ENCODE measurements at regions not wholly inside any gene's neighbourhood (a gene's known extent, or its start where the extent isn't known, plus 50 kb on each side); places are given as distances from the start of the nearest gene placed in this dataset.

DNA sequence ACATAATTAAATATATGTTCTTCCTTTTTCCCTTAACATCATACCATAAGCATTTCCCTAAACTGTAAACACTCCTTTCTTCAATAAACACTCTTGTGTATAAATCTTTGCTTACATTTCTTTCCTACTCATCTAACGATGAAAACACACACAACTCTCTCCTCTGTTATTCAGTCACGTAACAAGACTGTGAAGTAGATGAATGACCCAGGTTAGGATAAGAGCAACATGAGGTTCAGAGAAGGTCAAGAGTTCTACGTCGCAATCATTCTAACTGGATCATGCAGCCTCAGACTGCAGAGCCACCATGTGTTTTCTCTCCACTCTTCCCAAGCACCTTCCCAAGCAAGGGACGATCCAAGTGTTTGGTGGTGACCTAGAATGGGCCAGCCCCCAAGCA, 70.5 kb upstream of the SPTLC1 start:
- 41 to 63% methylated on average over 5 of the region's 5 CpGs for WGBS, 2 donors (ENCODE audit: low coverage in 1 of 2)
- Histone ChIP-seq H3K27me3 (peaks cover 24% of the 10 kb centered on the region), H3K9me3 (peaks cover 0 to 13% (median 0%) of the 10 kb centered on the region in 3 donors), H3K4me1 (peaks cover 0 to 5% (median 0%) of the 10 kb centered on the region in 3 donors), H3K4me3 (no peak overlapping the region), H3K27ac (no peak overlapping the region), H3K36me3 (no peaks in the 10 kb centered on the region)
- no peak for ATAC-seq
- TF ChIP-seq POLR2AphosphoS5 (IDR thresholded peaks at IDR 0.05) (no peak), CTCF (IDR thresholded peaks at IDR 0.05) (no peak), EP300 (IDR thresholded peaks at IDR 0.05) (no peak), POLR2A (IDR thresholded peaks at IDR 0.05) (no peak)

DNA sequence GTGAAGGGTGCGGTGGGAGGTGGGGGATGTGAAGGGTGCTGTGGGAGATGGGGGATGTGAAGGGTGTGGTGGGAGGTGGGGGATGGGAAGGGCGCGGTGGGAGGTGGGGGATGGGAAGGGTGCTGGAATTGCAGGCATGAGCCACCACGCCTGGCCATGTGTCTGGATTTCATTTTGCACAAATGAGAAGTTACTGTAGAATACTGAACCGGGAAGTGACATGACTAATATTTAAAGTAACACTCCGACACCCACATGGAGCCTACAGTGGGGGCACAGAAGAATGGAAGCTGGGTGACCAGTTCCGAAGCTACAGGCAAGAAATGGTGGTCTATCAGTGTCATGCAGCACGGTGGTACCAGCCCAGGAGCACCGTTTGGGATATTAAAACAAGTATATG, 69.9 kb upstream of the SPTLC1 start:
- H3K27ac ChIP-seq = no peak overlapping the region
- no peak for ATAC-seq
- 84 to 87% methylated on average over 4 to 6 of the region's 9 CpGs for WGBS, 2 donors (ENCODE audit: low coverage in 1 of 2)
- H3K36me3 ChIP-seq = no peaks in the 10 kb centered on the region
- peaks cover 24% of the 10 kb centered on the region for H3K27me3 ChIP-seq
- TF ChIP-seq POLR2A (IDR thresholded peaks at IDR 0.05) (no peak), EP300 (IDR thresholded peaks at IDR 0.05) (no peak), POLR2AphosphoS5 (IDR thresholded peaks at IDR 0.05) (no peak), CTCF (IDR thresholded peaks at IDR 0.05) (no peak)
- H3K4me1 ChIP-seq = peaks cover 0 to 5% (median 0%) of the 10 kb centered on the region in 3 donors
- no peak overlapping the region for H3K4me3 ChIP-seq
- H3K9me3 ChIP-seq = peaks cover 0 to 13% (median 0%) of the 10 kb centered on the region in 3 donors

GRCh38 chr9:92184041-92184564, 68.9 kb upstream of the SPTLC1 start:
- TF ChIP-seq POLR2A (IDR thresholded peaks at IDR 0.05) (no peak), EP300 (IDR thresholded peaks at IDR 0.05) (no peak), CTCF (IDR thresholded peaks at IDR 0.05) (no peak), POLR2AphosphoS5 (IDR thresholded peaks at IDR 0.05) (no peak)
- Histone ChIP-seq H3K27ac (no peak overlapping the region), H3K4me1 (peaks cover 0 to under 1% (median 0%) of the 10 kb centered on the region in 3 donors), H3K36me3 (no peaks in the 10 kb centered on the region), H3K27me3 (peaks cover 18% of the 10 kb centered on the region), H3K9me3 (peaks cover 0 to 13% (median 0%) of the 10 kb centered on the region in 3 donors), H3K4me3 (no peak overlapping the region)
- 80 to 92% methylated on average over 1 of the region's 1 CpG for WGBS, 2 donors (ENCODE audit: low coverage in 1 of 2)
- no peak for ATAC-seq

GRCh38 chr9:92183449-92183848, 68.2 kb upstream of the SPTLC1 start:
- Histone ChIP-seq H3K4me1 (no peaks in the 10 kb centered on the region), H3K27me3 (peaks cover 11% of the 10 kb centered on the region), H3K9me3 (peaks cover 0 to 13% (median 0%) of the 10 kb centered on the region in 3 donors), H3K4me3 (no peak overlapping the region), H3K27ac (no peak overlapping the region), H3K36me3 (no peaks in the 10 kb centered on the region)
- WGBS, 2 donors (ENCODE audit: low coverage in 1 of 2) = 40 to 66% methylated on average over 4 to 5 of the region's 5 CpGs
- no peak for ATAC-seq
- TF ChIP-seq POLR2A (IDR thresholded peaks at IDR 0.05) (no peak), CTCF (IDR thresholded peaks at IDR 0.05) (no peak), EP300 (IDR thresholded peaks at IDR 0.05) (no peak), POLR2AphosphoS5 (IDR thresholded peaks at IDR 0.05) (no peak)

- Histone ChIP-seq H3K4me1 (no peaks in the 10 kb centered on the region), H3K36me3 (no peaks in the 10 kb centered on the region), H3K4me3 (no peak overlapping the region), H3K9me3 (peaks cover 0 to 13% (median 0%) of the 10 kb centered on the region in 3 donors), H3K27me3 (no peaks in the 10 kb centered on the region), H3K27ac (no peak overlapping the region)
- ATAC-seq = no peak
- TF ChIP-seq POLR2AphosphoS5 (IDR thresholded peaks at IDR 0.05) (no peak), CTCF (IDR thresholded peaks at IDR 0.05) (no peak), POLR2A (IDR thresholded peaks at IDR 0.05) (no peak), EP300 (IDR thresholded peaks at IDR 0.05) (no peak)
- WGBS, 2 donors (ENCODE audit: low coverage in 1 of 2) = 100% methylated on average over 1 of the region's 4 CpGs; no CpG with 5 or more reads in 1 of the 2 donors
Observed at GRCh38 chr9:92181296-92181695, 66.1 kb upstream of the SPTLC1 start.
